Activated naive CD4-positive, alpha-beta T cell treated with anti-CD3 and anti-CD28 coated beads, Interleukin-2, amount 10 ng/mL, durations not matched to agents 7 days and 5 days (primary cell): ENCODE measurements at regions not wholly inside any gene's neighbourhood (a gene's known extent, or its start where the extent isn't known, plus 50 kb on each side); places are given as distances from the start of the nearest gene placed in this dataset.

Experiments used
- CTCF ChIA-PET: fragments of 350-600 bp; sonication (Branson Sonifier 250); formaldehyde crosslinking; loops from one replicate; lab custom pipeline; 2021; ENCODE audit warnings: antibody characterized with exemption; lab: Charles Lee
- DNase-seq: peaks from one replicate; pipeline ENCODE4 v3.0.0-alpha.2; 2020
- H3K27ac Mint-ChIP-seq: one replicate; pipeline ENCODE4 v1.8.0; 2021; ENCODE audit warnings: mild to moderate bottlenecking, moderate library complexity, mixed read lengths
- H3K27me3 Mint-ChIP-seq: one replicate; pipeline ENCODE4 v1.8.0; 2021; ENCODE audit warnings: mild to moderate bottlenecking, mixed read lengths
- H3K36me3 Mint-ChIP-seq: one replicate; pipeline ENCODE4 v1.8.0; 2021; ENCODE audit warnings: mixed read lengths
- H3K4me1 Mint-ChIP-seq: one replicate; pipeline ENCODE4 v1.8.0; 2021; ENCODE audit warnings: mixed read lengths
- H3K4me3 Mint-ChIP-seq: one replicate; pipeline ENCODE4 v1.8.0; 2021; ENCODE audit warnings: mild to moderate bottlenecking, moderate library complexity, mixed read lengths
- H3K9me3 Mint-ChIP-seq: one replicate; pipeline ENCODE4 v1.8.0; 2021; ENCODE audit warnings: mixed read lengths

GRCh38 chr17:70905796-70906195 lies 736.5 kb downstream of the KCNJ2 start:
- Mint-ChIP-seq H3K27ac (no peak overlapping the region), H3K4me1 (no peaks in the 10 kb centered on the region), H3K36me3 (no peaks in the 10 kb centered on the region), H3K9me3 (peaks cover 10% of the 10 kb centered on the region), H3K27me3 (no peaks in the 10 kb centered on the region), H3K4me3 (no peak overlapping the region)
- DNase-seq: no peak
- CTCF ChIA-PET: interaction anchor here (0.8 kb wide), 1 partner anchor 60 kb away, joined by 3 read pairs; no protein-coding TSS in a partner anchor

GRCh38 chr17:70906808-70907207 lies 737.5 kb downstream of the KCNJ2 start:
- CTCF ChIA-PET: no interaction called here
- H3K4me1 Mint-ChIP-seq: no peaks in the 10 kb centered on the region
- DNase-seq: no peak
- no peaks in the 10 kb centered on the region for H3K27me3 Mint-ChIP-seq
- peaks cover 9% of the 10 kb centered on the region for H3K9me3 Mint-ChIP-seq
- H3K27ac Mint-ChIP-seq: no peak overlapping the region
- H3K36me3 Mint-ChIP-seq: no peaks in the 10 kb centered on the region
- H3K4me3 Mint-ChIP-seq: no peak overlapping the region

- no peak for DNase-seq
- no peak overlapping the region for H3K4me3 Mint-ChIP-seq
- H3K9me3 Mint-ChIP-seq: peaks cover 17% of the 10 kb centered on the region
- no peaks in the 10 kb centered on the region for H3K4me1 Mint-ChIP-seq
- no peak overlapping the region for H3K27ac Mint-ChIP-seq
- no peaks in the 10 kb centered on the region for H3K27me3 Mint-ChIP-seq
- CTCF ChIA-PET: no interaction called here
- no peaks in the 10 kb centered on the region for H3K36me3 Mint-ChIP-seq
Observed at GRCh38 chr17:70912716-70913485, 743.6 kb downstream of the KCNJ2 start.

GRCh38 chr17:70916469-70916868 lies 747.1 kb downstream of the KCNJ2 start:
- Mint-ChIP-seq H3K27me3 (no peaks in the 10 kb centered on the region), H3K36me3 (no peaks in the 10 kb centered on the region), H3K4me1 (no peaks in the 10 kb centered on the region), H3K9me3 (peaks cover 26% of the 10 kb centered on the region), H3K27ac (no peak overlapping the region), H3K4me3 (no peak overlapping the region)
- no peak for DNase-seq
- CTCF ChIA-PET: no interaction called here

- no peaks in the 10 kb centered on the region for H3K27me3 Mint-ChIP-seq
- H3K4me3 Mint-ChIP-seq: no peak overlapping the region
- no peak overlapping the region for H3K27ac Mint-ChIP-seq
- peaks cover 28% of the 10 kb centered on the region for H3K9me3 Mint-ChIP-seq
- no peaks in the 10 kb centered on the region for H3K4me1 Mint-ChIP-seq
- H3K36me3 Mint-ChIP-seq: no peaks in the 10 kb centered on the region
- no peak for DNase-seq
- CTCF ChIA-PET: no interaction called here
Observed at GRCh38 chr17:70919241-70919640, 749.9 kb downstream of the KCNJ2 start.

GRCh38 chr17:70920416-70920815 lies 751.1 kb downstream of the KCNJ2 start:
- no peak overlapping the region for H3K4me3 Mint-ChIP-seq
- CTCF ChIA-PET: no interaction called here
- no peaks in the 10 kb centered on the region for H3K36me3 Mint-ChIP-seq
- peaks cover 31% of the 10 kb centered on the region for H3K9me3 Mint-ChIP-seq
- no peaks in the 10 kb centered on the region for H3K27me3 Mint-ChIP-seq
- no peak overlapping the region for H3K27ac Mint-ChIP-seq
- no peaks in the 10 kb centered on the region for H3K4me1 Mint-ChIP-seq
- DNase-seq: no peak

- Mint-ChIP-seq H3K27me3 (no peaks in the 10 kb centered on the region), H3K4me3 (no peak overlapping the region), H3K9me3 (peaks cover 25% of the 10 kb centered on the region), H3K36me3 (no peaks in the 10 kb centered on the region), H3K27ac (no peak overlapping the region), H3K4me1 (no peaks in the 10 kb centered on the region)
- CTCF ChIA-PET: no interaction called here
- DNase-seq: no peak
Observed at GRCh38 chr17:70922268-70922667, 752.9 kb downstream of the KCNJ2 start.

- no peaks in the 10 kb centered on the region for H3K4me1 Mint-ChIP-seq
- peaks cover 12% of the 10 kb centered on the region for H3K9me3 Mint-ChIP-seq
- H3K36me3 Mint-ChIP-seq: no peaks in the 10 kb centered on the region
- H3K4me3 Mint-ChIP-seq: no peak overlapping the region
- no peak overlapping the region for H3K27ac Mint-ChIP-seq
- CTCF ChIA-PET: no interaction called here
- DNase-seq: no peak
- H3K27me3 Mint-ChIP-seq: no peaks in the 10 kb centered on the region
Observed at GRCh38 chr17:70924776-70925175, 755.4 kb downstream of the KCNJ2 start.

- no peak overlapping the region for H3K4me3 Mint-ChIP-seq
- CTCF ChIA-PET: no interaction called here
- H3K9me3 Mint-ChIP-seq: peaks cover 8% of the 10 kb centered on the region
- no peaks in the 10 kb centered on the region for H3K36me3 Mint-ChIP-seq
- no peaks in the 10 kb centered on the region for H3K4me1 Mint-ChIP-seq
- no peak overlapping the region for H3K27ac Mint-ChIP-seq
- H3K27me3 Mint-ChIP-seq: no peaks in the 10 kb centered on the region
- no peak for DNase-seq
Observed at GRCh38 chr17:70929226-70929625, 759.9 kb downstream of the KCNJ2 start.

GRCh38 chr17:70934231-70934630 lies 764.9 kb downstream of the KCNJ2 start:
- CTCF ChIA-PET: no interaction called here
- Mint-ChIP-seq H3K36me3 (no peaks in the 10 kb centered on the region), H3K4me1 (no peaks in the 10 kb centered on the region), H3K27me3 (no peaks in the 10 kb centered on the region), H3K9me3 (peaks cover 5% of the 10 kb centered on the region), H3K27ac (no peak overlapping the region), H3K4me3 (no peak overlapping the region)
- DNase-seq: no peak

GRCh38 chr17:70934835-70935234 lies 765.5 kb downstream of the KCNJ2 start:
- H3K9me3 Mint-ChIP-seq: peaks cover 5% of the 10 kb centered on the region
- no peak overlapping the region for H3K27ac Mint-ChIP-seq
- H3K4me1 Mint-ChIP-seq: no peaks in the 10 kb centered on the region
- CTCF ChIA-PET: no interaction called here
- no peaks in the 10 kb centered on the region for H3K36me3 Mint-ChIP-seq
- H3K27me3 Mint-ChIP-seq: no peaks in the 10 kb centered on the region
- H3K4me3 Mint-ChIP-seq: no peak overlapping the region
- DNase-seq: no peak

GRCh38 chr17:70936724-70937123 lies 767.4 kb downstream of the KCNJ2 start:
- Mint-ChIP-seq H3K27me3 (no peaks in the 10 kb centered on the region), H3K9me3 (peaks cover 9% of the 10 kb centered on the region), H3K36me3 (no peaks in the 10 kb centered on the region), H3K4me1 (no peaks in the 10 kb centered on the region), H3K4me3 (no peak overlapping the region), H3K27ac (no peak overlapping the region)
- DNase-seq: no peak
- CTCF ChIA-PET: no interaction called here

GRCh38 chr17:70938336-70938735 lies 769.0 kb downstream of the KCNJ2 start:
- no peak for DNase-seq
- H3K27me3 Mint-ChIP-seq: no peaks in the 10 kb centered on the region
- CTCF ChIA-PET: no interaction called here
- H3K27ac Mint-ChIP-seq: no peak overlapping the region
- no peaks in the 10 kb centered on the region for H3K4me1 Mint-ChIP-seq
- no peaks in the 10 kb centered on the region for H3K36me3 Mint-ChIP-seq
- no peak overlapping the region for H3K4me3 Mint-ChIP-seq
- peaks cover 6% of the 10 kb centered on the region for H3K9me3 Mint-ChIP-seq

- peaks cover 21% of the 10 kb centered on the region for H3K9me3 Mint-ChIP-seq
- CTCF ChIA-PET: no interaction called here
Observed at GRCh38 chr17:70945386-70945785, 776.1 kb downstream of the KCNJ2 start.

GRCh38 chr17:70947215-70947614 lies 777.9 kb downstream of the KCNJ2 start:
- Mint-ChIP-seq H3K27ac (no peak overlapping the region), H3K27me3 (no peaks in the 10 kb centered on the region), H3K4me1 (no peaks in the 10 kb centered on the region), H3K36me3 (no peaks in the 10 kb centered on the region), H3K4me3 (no peak overlapping the region), H3K9me3 (peaks cover 26% of the 10 kb centered on the region)
- DNase-seq: no peak
- CTCF ChIA-PET: no interaction called here

More at GRCh38 chr17:70945386-70945785, 776.1 kb downstream of the KCNJ2 start:
- no peaks in the 10 kb centered on the region for H3K27me3 Mint-ChIP-seq
- no peaks in the 10 kb centered on the region for H3K36me3 Mint-ChIP-seq
- H3K27ac Mint-ChIP-seq: no peak overlapping the region
- no peak for DNase-seq
- H3K4me3 Mint-ChIP-seq: no peak overlapping the region
- no peaks in the 10 kb centered on the region for H3K4me1 Mint-ChIP-seq
